ENCODE measurements at regions not wholly inside any gene's neighbourhood (a gene's known extent, or its start where the extent isn't known, plus 50 kb on each side); places are given as distances from the start of the nearest gene placed in this dataset.
"Not testable (repeated sequence)": the region's sequence is repeated elsewhere in the genome, so short reads cannot be mapped to it uniquely, and the experiment has no call there.

DNA sequence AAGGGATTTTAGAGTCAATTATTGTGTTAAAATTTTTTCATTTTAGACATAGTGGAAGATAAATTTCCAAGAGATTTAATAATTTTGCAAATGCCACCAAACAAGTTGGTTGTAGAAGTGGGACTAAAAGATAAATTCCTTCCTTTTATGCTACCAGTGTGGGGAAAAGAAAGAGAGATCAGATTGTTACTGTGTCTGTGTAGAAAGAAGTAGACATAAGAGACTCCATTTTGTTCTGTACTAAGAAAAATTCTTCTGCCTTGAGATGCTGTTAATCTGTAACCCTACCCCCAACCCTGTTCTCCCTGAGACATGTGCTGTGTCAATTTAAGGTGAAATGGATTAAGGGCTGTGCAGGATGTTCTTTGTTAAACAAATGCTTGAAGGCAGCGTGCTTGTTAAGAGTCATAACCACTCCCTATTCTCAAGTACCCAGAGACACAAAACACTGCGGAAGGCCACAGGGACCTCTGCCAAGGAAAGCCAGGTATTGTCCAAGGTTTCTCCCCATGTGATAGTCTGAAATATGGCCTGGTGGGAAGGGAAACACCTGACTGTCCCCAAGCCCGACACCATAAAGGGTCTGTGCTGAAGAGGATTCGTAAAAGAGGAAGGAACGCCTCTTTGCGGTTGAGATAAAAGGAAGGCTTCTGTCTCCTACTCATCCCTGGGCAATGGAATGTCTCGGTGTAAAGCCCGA lies 117.0 kb downstream of the CEP44 start:
- FAIRE-seq, result not testable (repeated sequence)

DNA sequence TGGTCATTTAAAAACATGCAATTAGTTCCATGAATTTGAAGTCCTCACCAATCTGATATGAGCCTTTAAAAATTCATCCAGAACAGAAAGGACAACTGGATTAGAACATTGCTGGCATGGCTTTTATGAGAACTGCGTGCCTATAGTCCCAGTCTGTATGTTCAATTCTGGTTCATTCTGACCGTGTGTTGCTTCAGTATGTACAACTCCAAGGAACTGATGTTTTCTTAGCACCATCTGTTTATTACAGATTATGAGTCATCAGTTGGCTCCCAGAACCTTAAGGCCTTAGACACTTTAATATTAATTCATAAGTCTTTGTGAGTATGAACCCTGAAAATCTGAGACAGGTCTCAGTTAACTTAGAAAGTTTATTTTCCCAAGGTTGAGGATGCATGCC lies 115.0 kb downstream of the CEP44 start:
- FAIRE-seq, result no peak

DNA sequence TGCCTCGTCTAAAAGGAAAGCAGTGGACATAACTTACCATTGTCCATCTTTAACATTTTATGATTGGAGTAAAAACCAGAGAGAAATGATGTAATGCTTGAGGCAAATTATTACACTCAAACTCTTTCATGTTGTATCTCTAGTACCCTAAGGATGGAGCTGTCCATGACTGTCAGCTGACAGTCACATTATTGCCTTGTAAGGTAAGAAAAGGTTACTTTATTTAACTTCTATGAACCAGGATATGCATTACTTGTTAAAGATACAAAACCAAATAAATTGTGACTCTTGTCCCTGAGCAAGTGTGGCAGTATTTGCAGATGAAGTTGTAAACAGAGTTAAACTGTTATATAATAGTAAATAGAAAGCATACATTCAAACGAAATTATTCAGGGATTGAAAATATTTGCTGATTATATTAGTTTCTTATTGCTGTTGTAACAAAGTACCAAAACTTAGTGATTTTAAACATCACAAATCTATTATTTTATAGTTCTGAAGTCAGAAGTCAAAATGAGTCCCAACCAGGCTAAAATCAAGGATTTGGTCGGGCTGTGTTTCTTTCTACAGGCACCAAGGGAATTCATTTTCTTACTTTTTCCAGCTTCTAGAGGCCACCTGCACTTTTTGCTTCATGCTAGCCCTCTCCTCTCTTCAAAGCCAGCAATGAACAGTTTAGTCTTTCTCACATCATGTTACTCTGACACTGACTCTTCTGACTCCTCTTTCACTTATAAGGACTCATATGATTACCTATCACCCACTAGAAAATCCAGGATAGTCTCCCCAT lies 113.8 kb downstream of the CEP44 start:
- no peak for FAIRE-seq

DNA sequence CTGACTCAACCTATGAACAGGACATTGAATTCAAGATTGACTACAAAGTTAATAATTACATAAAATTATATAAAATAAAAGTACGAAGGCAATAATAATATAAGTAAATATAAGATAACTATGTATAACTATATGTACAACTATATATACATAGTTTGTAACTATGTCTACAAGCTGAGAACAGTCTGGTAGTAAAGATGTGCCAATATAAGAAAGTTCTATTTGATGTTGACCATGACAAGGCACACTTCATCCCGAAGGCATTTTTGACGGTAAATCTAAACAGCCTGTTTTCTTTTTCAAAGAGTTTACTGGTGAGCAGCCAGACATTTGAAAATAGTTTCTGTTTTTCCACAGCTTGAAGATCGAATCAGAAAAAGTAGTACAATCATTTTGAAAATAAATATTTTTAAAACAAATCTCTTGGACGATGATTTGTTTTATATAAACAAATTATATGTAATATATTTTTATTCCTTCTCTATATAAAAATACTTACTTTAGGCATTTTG lies 112.9 kb downstream of the CEP44 start:
- peak; percentile 32 for FAIRE-seq

DNA sequence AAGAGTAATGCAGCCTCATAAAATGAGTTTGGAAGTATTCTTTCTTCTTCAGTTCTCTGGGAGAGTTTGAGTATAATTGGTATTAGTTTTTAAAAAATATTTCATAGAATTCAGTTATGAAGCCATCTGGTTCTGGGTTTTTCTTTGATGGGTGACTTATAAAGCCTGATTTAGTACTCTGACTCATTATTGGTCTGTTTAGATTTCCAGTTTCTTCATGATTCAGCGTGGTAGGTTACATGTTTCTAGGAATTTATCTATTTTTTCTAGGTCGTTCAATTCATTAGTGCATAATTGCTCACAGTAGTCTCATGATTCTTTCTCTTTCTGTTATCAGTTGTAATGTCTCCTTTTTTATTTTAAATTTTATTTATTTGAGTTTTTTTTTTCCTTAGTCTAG lies 111.2 kb downstream of the CEP44 start:
- no peak for FAIRE-seq

DNA sequence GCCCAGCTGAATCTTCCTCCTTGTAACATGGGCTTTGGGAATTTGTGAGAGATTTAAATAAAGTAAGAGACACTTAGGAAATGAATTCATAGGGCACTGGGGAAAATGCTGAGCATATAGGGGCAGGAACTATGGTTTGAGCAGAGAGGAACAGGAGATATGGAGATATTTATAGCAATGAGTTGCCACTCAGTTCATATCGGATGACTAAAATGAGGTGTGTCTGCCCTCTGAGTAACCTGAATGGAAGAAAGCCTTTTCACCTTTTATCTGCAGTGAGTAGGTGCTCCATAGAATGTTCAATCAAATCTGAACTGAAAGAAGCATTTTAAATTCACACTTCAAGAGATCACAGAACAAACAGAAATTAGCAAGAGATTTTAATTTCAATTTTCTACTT lies 105.7 kb downstream of the CEP44 start:
- no peak for FAIRE-seq

DNA sequence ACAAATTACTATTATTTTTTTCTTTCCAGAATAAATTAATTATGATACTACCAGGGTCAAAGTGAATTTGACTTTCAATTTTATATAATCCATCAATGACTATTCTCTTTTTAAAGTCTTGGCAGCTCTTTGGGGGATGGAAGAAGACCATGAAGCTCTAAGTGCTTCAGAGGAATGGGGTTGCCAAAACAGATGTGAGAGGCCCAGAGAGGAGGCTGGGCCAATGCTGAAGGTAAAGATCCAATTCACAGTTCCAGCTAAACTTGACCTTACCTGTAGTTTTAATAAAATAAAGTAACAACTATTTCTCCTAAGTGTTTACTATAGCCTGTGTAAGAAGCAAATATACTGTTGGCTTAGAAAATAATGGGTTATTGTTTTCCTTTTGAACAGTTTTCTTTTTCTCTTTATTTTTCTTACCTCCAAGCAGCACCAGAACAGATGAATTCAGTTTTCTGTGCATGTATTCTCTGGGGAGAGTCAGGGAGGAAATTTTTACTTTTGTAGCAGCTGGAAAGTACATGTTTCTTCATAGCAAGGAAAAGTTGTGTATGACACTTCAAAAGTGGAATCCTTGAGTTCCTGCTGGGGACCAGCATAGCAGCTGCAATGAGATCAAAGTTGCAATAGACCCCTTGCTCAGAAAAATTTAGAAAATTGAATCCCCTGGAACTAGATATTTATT lies 104.9 kb downstream of the CEP44 start:
- no peak for FAIRE-seq

DNA sequence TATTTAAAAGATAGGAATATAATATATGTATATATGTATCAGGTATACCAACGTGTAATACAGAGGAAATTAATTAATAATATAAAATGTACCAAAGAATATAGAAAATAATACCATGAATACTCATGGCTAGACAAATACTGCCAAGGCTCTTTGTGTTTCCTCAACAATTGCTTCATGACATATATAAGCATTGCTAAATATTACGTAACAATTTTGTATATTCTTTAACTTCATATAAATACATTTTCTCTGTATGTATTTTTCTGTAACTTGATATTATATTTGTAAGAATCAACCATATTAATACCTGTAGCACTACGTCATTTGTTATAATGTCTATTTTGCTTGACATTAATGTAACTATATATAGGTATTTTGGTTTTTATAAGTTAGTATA lies 104.0 kb downstream of the CEP44 start:
- FAIRE-seq, result peak; percentile 45

DNA sequence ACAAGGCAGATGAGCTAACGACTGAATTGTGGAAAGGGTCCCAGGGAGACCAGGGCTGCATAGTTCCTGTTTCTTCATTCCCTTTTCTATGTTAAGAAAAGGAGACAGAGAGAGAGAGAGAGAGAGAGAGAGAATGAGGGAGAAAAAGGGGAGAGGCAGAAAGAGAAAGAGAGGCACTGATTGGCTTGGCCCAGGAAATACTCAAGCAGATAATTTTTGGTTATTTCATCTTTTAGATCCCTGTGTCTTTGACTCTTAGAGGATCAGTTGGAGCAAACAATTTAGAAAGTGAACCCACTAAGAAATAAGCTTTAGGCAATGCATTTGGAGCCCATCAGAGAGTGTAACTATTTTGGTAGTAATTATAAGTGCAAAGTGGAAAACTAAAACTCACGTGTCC lies 103.4 kb downstream of the CEP44 start:
- no peak for FAIRE-seq

DNA sequence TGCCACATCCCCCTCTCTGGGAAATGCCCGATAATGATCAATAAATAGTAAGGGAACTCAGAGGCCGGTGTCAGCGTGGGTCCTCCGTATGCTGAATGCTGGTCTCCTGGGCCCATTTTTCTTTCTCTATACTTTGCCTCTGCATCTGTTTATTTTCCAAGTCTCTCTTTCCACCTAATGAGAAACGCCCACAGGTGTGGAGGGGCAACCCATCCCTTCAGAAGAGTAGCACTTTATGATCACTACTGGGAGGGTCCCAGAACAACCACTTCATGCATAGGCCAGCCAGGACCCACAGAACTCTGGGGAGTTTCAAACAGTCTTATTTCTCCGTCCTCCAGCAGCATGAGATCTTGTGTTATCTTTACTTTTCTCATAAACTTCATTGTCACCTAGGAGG lies 100.1 kb downstream of the CEP44 start:
- no peak for FAIRE-seq

DNA sequence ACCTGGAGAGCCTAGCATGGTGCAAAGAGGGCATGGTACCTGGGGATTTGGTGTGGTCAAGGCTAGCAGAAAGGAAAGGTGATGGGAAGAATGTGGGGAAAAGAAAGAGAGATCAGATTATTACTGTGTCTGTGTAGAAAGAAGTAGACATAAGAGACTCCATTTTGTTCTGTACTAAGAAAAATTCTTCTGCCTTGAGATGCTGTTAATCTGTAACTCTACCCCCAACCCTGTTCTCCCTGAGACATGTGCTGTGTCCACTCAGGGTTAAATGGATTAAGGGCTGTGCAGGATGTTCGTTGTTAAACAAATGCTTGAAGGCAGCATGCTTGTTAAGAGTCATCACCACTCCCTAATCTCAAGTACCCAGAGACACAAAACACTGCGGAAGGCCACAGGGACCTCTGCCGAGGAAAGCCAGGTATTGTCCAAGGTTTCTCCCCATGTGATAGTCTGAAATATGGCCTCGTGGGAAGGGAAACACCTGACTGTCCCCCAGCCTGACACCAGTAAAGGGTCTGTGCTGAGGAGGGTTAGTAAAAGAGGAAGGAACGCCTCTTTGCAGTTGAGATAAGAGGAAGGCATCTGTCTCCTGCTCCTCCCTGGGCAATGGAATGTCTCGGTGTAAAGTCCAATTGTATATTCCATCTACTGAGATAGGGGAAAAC lies 99.4 kb downstream of the CEP44 start:
- not testable (repeated sequence) for FAIRE-seq

All from TTC549 (cell line).